ENCODE measurements at regions not wholly inside any gene's neighbourhood (a gene's known extent, or its start where the extent isn't known, plus 50 kb on each side); places are given as distances from the start of the nearest gene placed in this dataset.

DNA sequence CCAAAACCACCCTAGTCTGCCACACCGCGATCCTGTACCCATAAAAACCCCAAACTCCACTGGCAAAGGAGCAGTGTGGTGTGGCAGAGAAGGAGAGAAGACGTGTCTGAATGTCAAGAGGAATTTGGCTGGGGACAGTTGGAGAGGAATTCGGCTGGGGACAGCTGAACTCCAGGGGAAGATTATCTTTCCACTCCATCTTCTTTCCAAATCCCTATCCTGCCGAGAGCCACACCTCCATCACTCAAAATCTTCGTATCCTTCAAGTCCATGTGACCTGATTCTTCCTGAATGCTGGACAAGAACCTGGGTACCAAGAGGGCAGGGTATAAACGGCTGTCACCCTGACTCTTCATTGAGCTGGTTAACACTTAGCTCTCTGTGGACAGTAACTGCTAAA is 448.1 kb downstream of the ARHGEF28 start:
- no peak for TF ChIP-seq EZH2 (optimal IDR thresholded peaks at IDR 0.05; ENCODE audit: low read depth, low read length)
- TF ChIP-seq, protein P1, sequence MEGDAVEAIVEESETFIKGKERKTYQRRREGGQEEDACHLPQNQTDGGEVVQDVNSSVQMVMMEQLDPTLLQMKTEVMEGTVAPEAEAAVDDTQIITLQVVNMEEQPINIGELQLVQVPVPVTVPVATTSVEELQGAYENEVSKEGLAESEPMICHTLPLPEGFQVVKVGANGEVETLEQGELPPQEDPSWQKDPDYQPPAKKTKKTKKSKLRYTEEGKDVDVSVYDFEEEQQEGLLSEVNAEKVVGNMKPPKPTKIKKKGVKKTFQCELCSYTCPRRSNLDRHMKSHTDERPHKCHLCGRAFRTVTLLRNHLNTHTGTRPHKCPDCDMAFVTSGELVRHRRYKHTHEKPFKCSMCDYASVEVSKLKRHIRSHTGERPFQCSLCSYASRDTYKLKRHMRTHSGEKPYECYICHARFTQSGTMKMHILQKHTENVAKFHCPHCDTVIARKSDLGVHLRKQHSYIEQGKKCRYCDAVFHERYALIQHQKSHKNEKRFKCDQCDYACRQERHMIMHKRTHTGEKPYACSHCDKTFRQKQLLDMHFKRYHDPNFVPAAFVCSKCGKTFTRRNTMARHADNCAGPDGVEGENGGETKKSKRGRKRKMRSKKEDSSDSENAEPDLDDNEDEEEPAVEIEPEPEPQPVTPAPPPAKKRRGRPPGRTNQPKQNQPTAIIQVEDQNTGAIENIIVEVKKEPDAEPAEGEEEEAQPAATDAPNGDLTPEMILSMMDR (IDR thresholded peaks at IDR 0.05; ENCODE audit: low read length) = no peak
- no peak for TF ChIP-seq EZH2phosphoT487 (IDR thresholded peaks at IDR 0.05; ENCODE audit: low read length)
